RPMI8226 (cell line): ENCODE measurements at regions not wholly inside any gene's neighbourhood (a gene's known extent, or its start where the extent isn't known, plus 50 kb on each side); places are given as distances from the start of the nearest gene placed in this dataset.
"Not testable (repeated sequence)": the region's sequence is repeated elsewhere in the genome, so short reads cannot be mapped to it uniquely, and the experiment has no call there.

ENCODE experiments used
- DNase-seq: peaks from one replicate; pipeline ENCODE4 v3.0.0-alpha.2; 2015

DNA sequence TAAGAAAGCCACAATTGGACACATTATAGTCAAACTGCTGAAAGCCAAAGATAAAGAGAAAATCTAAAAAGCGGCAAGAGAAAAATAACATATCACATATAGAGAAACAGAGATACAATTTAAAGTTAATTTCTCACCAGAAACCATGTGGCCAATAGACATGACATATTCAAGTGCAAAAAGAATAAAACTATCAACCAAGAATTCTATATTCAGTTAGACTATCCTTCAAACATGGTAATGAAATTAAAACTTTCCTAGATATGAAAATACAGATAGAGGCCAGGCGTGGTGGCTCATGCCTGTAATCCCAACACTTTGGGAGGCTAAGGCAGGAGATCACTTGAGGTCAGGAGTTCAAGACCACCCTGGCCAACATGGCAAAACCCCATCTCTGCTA lies 129.1 kb upstream of the RNF32 start:
- no peak for DNase-seq

GRCh38 chr7:156510966-156511365 lies 129.6 kb upstream of the RNF32 start:
- DNase-seq = no peak

DNA sequence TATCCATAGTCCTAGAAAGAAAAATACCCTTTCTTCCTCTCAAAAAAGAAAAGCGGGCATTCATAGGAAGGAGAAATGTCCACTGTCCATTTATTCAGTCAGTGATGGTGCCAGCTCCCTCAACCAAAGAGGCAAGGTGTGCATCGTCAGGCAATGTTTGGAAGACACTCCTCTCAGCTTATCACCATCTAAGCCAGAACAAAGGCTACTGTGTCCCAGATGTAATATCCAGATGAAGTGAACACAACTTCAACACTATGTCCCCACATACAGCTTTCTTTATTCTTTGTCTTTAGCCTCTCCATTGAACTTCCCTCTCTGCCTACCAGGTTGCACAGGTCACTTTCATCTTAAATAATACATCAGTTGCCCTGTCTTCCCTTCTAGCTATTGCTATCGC lies 131.4 kb upstream of the RNF32 start:
- no peak for DNase-seq

- DNase-seq = no peak
These were observed 134.7 kb upstream of the RNF32 start for GRCh38 chr7:156505876-156506275.

GRCh38 chr7:156504687-156505545 lies 135.7 kb upstream of the RNF32 start:
- DNase-seq = no peak

GRCh38 chr7:156504006-156504405 lies 136.6 kb upstream of the RNF32 start:
- no peak for DNase-seq

GRCh38 chr7:156503196-156503595 lies 137.4 kb upstream of the RNF32 start:
- no peak for DNase-seq

GRCh38 chr7:156501815-156502214 lies 138.8 kb upstream of the RNF32 start:
- DNase-seq = not testable (repeated sequence)

- DNase-seq = no peak
These were observed 141.2 kb upstream of the RNF32 start for GRCh38 chr7:156499247-156499881.

- DNase-seq = no peak
These were observed 142.6 kb upstream of the RNF32 start for GRCh38 chr7:156497776-156498509.

DNA sequence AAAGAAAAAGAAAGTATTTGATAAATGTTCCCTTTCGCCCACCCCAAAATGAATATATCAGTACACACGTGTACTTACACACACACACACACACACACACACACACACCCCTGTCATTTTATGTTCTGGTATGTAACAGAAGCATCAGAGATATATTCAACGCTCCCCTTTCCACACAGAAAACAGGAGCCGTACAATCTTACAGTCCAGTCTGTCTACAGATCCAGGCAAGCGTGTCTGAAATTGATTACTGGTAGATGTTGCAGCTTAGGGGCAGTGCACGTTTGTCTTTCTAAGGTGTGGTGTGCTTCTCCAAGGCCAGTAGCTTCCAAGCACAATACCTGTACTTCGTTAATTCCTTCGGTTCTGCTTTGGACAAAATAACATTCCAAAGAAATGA lies 143.7 kb upstream of the RNF32 start:
- DNase-seq = no peak

DNA sequence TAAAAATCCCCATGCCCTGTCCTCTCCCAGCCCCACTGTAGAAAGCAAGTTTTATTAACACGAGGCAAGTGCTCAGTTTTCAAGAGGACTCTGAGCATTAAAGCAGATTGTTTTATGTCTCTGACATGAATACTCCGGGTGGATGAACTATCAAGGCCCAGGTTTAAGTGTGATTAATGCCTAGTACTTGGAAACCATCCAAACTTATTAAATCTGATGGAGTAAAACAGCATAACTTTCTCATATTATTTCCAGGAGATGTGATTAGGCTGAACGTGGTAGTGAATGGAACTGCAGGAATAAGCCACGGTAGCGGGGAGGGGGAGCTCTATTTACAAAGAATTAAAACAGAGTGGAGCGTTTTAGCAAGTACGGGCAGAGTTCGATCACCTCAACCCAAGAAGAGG lies 144.2 kb upstream of the RNF32 start:
- DNase-seq = no peak

DNA sequence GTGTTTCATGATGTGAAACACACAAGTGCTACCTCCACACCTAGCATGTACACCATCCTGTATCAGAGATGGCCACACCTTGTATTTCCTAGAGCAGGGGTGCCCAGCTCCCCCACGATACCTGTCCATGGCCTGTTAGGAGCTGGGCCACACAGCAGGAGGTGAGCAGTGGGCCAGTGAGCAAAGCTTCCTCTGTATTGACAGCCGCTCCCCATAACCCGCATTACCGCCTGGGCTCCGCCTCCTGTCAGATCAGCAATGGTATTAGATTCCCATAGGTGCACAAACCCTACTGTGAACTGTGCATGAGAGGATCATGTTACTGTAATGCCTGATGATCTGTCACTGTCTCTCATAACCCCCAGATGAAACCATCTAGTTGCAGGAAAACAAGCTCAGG lies 145.6 kb upstream of the RNF32 start:
- DNase-seq = no peak

DNA sequence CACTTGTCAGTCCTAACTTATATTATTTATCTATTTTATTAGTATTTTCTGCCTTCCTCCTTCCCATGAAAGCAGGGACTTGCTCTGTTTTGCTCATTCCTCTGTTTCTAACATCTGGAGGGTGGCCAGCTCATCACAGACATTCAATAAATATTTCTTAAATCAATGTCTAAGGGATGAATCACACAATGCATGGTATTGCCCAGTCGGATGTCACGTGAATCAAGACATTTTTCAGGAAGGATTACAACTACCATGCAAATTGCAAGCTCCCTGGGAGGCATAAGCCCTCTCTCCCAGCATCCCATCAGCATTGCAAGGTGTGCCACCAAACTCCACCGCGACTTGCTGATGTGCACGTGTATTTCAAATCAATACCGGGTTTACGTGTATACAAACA lies 146.6 kb upstream of the RNF32 start:
- no peak for DNase-seq

DNA sequence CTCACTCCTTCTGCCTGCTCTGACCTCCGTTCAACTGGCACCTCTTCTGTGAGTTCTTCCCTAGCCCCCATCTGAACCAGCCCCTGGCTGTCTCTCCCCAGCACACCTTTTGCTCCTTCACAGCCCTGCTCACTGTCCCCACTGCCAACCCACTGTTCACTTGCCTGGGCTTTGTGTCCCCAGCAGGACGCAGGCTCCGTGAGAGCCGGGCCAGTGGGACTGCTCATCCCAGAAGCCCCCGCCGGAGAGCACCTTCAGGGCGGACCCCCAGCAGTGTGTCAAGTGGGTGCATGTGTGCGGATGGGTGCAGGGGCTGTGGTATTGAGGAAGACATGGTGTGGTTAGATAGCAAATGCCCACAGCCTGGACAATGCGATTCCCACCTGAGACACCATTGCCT lies 148.4 kb upstream of the RNF32 start:
- DNase-seq = no peak

GRCh38 chr7:156491435-156491834 lies 149.1 kb upstream of the RNF32 start:
- no peak for DNase-seq

- DNase-seq = no peak
These were observed 150.4 kb upstream of the RNF32 start for GRCh38 chr7:156490021-156490800.

- DNase-seq = no peak
These were observed 152.6 kb upstream of the RNF32 start for GRCh38 chr7:156487811-156488533.

- no peak for DNase-seq
These were observed 159.9 kb upstream of the RNF32 start for GRCh38 chr7:156480671-156481070.

GRCh38 chr7:156479596-156479995 lies 161.0 kb upstream of the RNF32 start:
- DNase-seq = no peak

- no peak for DNase-seq
These were observed 162.1 kb upstream of the RNF32 start for GRCh38 chr7:156478486-156478885.

GRCh38 chr7:156475666-156476065 lies 164.9 kb upstream of the RNF32 start:
- DNase-seq = no peak
